ENCODE measurements at regions not wholly inside any gene's neighbourhood (a gene's known extent, or its start where the extent isn't known, plus 50 kb on each side); places are given as distances from the start of the nearest gene placed in this dataset.

- H3K9me3 Mint-ChIP-seq, result peaks cover 6 to 19% (median 10%) of the 10 kb centered on the region in 7 donors
- H3K79me2 ChIP-seq (ENCODE audit: insufficient read depth, low read length), result no peaks in the 10 kb centered on the region
- peaks cover 0 to 2% (median 0%) of the 10 kb centered on the region in 3 donors for H3K27me3 Mint-ChIP-seq (ENCODE audit: low read depth in 3 of 3)
- peaks cover 0 to 16% of the 10 kb centered on the region in 2 donors for H3K9me3 ChIP-seq (replicated peaks in 1 of 2; ENCODE audit: control insufficient read depth in 1 of 2, insufficient read depth in 1 of 2, low read length in 2 of 2)
- no peaks in the 10 kb centered on the region for H4K20me1 ChIP-seq (ENCODE audit: insufficient read depth, low read length)
- H3K36me3 ChIP-seq (replicated peaks in 1 of 2; ENCODE audit: control insufficient read depth in 1 of 2, insufficient read depth in 2 of 2, low read length in 2 of 2), result no peaks in the 10 kb centered on the region
- H3K27ac ChIP-seq (ENCODE audit: low read depth in 1 of 2, low read length in 2 of 2), result no peak overlapping the region
- H2AFZ ChIP-seq (ENCODE audit: insufficient read depth, low read depth, low read length, poor library complexity, severe bottlenecking), result no peak overlapping the region
- intact Hi-C loops (cut with micrococcal nuclease), result no loop called here
- TF ChIP-seq CTCF (IDR thresholded peaks at IDR 0.05), result no peak
- no peaks in the 10 kb centered on the region for H3K4me1 ChIP-seq (ENCODE audit: control insufficient read depth in 1 of 2, insufficient read depth in 2 of 2, low read length in 2 of 2)
- no peak for DNase-seq
- no peaks in the 10 kb centered on the region for H3K4me1 Mint-ChIP-seq
- H3K4me2 ChIP-seq (replicated peaks; ENCODE audit: extremely low read depth, low read length, poor library complexity, severe bottlenecking), result no peak overlapping the region
- no peak overlapping the region for H3K4me3 Mint-ChIP-seq
- no peaks in the 10 kb centered on the region for H3K36me3 Mint-ChIP-seq
- H3K27ac Mint-ChIP-seq, result no peak overlapping the region
- H3K9ac ChIP-seq (ENCODE audit: insufficient read depth, low read length, poor library complexity, severe bottlenecking), result no peak overlapping the region
- no peaks in the 10 kb centered on the region for H3K27me3 ChIP-seq (ENCODE audit: control insufficient read depth in 2 of 2, insufficient read depth in 2 of 2, low read length in 2 of 2)
- WGBS (ENCODE audit: insufficient coverage), result no CpG with 5 or more reads among the region's 2 CpGs
- H3K4me3 ChIP-seq (replicated peaks in 1 of 3; ENCODE audit: low read depth in 2 of 3, low read length in 3 of 3), result no peak overlapping the region
These were observed 237.6 kb downstream of the JRKL start for GRCh38 chr11:96627376-96627775.

DNA sequence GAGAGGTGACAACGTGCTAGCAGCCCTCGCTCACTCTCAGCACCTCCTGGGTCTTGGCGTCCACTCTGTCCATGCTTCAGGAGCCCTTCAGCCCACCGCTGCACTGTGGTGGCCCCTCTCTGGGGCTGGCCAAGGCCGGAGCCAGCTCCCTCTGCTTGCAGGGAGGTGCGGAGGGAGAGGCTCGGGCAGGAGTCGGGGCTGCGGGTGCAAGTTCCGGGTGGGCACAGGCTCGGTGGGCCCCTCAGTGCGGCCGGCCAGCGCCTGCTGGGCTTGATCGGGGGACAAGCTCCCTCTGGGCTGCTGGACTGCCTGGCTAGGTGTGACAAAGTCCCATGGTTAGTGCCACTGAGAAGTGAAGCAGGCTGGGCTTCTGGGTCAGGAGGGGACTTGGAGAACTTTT is 245.8 kb downstream of the JRKL start:
- no peaks in the 10 kb centered on the region for H3K27me3 Mint-ChIP-seq (ENCODE audit: low read depth in 3 of 3)
- 94% methylated on average over 15 of the region's 15 CpGs for WGBS (ENCODE audit: insufficient coverage)
- peaks cover 4 to 22% (median 10%) of the 10 kb centered on the region in 7 donors for H3K9me3 Mint-ChIP-seq
- no peak overlapping the region for H2AFZ ChIP-seq (ENCODE audit: insufficient read depth, low read depth, low read length, poor library complexity, severe bottlenecking)
- H3K9me3 ChIP-seq (replicated peaks in 1 of 2; ENCODE audit: control insufficient read depth in 1 of 2, insufficient read depth in 1 of 2, low read length in 2 of 2), result peaks cover 0 to 17% of the 10 kb centered on the region in 2 donors
- H3K4me1 ChIP-seq (ENCODE audit: control insufficient read depth in 1 of 2, insufficient read depth in 2 of 2, low read length in 2 of 2), result no peaks in the 10 kb centered on the region
- H3K27ac ChIP-seq (ENCODE audit: low read depth in 1 of 2, low read length in 2 of 2), result no peak overlapping the region
- no peaks in the 10 kb centered on the region for H3K27me3 ChIP-seq (ENCODE audit: control insufficient read depth in 2 of 2, insufficient read depth in 2 of 2, low read length in 2 of 2)
- intact Hi-C loops (cut with micrococcal nuclease), result no loop called here
- H3K36me3 Mint-ChIP-seq, result no peaks in the 10 kb centered on the region
- no peak overlapping the region for H3K27ac Mint-ChIP-seq
- H3K4me2 ChIP-seq (replicated peaks; ENCODE audit: extremely low read depth, low read length, poor library complexity, severe bottlenecking), result no peak overlapping the region
- DNase-seq, result no peak
- no peaks in the 10 kb centered on the region for H3K79me2 ChIP-seq (ENCODE audit: insufficient read depth, low read length)
- H3K9ac ChIP-seq (ENCODE audit: insufficient read depth, low read length, poor library complexity, severe bottlenecking), result no peak overlapping the region
- H3K4me3 Mint-ChIP-seq, result no peak overlapping the region
- H3K4me3 ChIP-seq (replicated peaks in 1 of 3; ENCODE audit: low read depth in 2 of 3, low read length in 3 of 3), result no peak overlapping the region
- H4K20me1 ChIP-seq (ENCODE audit: insufficient read depth, low read length), result no peaks in the 10 kb centered on the region
- TF ChIP-seq CTCF (IDR thresholded peaks at IDR 0.05), result no peak
- no peaks in the 10 kb centered on the region for H3K4me1 Mint-ChIP-seq
- no peaks in the 10 kb centered on the region for H3K36me3 ChIP-seq (replicated peaks in 1 of 2; ENCODE audit: control insufficient read depth in 1 of 2, insufficient read depth in 2 of 2, low read length in 2 of 2)

Data from CD14-positive monocyte (primary cell).